OCI-LY1 (cell line): ENCODE measurements at regions not wholly inside any gene's neighbourhood (a gene's known extent, or its start where the extent isn't known, plus 50 kb on each side); places are given as distances from the start of the nearest gene placed in this dataset.
"Not testable (repeated sequence)": the region's sequence is repeated elsewhere in the genome, so short reads cannot be mapped to it uniquely, and the experiment has no call there.

Experiments used
- H2AFZ ChIP-seq: fragments of 200-600 bp; sonication (generic), shearing (Covaris generic); 2 replicates; pipeline ENCODE4 v1.6.0; 2014; ENCODE audit warnings: antibody characterized with exemption, mild to moderate bottlenecking, low read length
- H3F3A ChIP-seq: fragments of 200-600 bp; sonication (generic), shearing (Covaris generic); 2 replicates; pipeline ENCODE4 v1.6.0; 2014; ENCODE audit warnings: mild to moderate bottlenecking, antibody characterized with exemption, low read length, moderate library complexity; ENCODE audit not compliant: insufficient read depth
- H3K27ac ChIP-seq: fragments of 200-600 bp; sonication (generic); 2 replicates; pipeline ENCODE4 v1.5.1; 2014; ENCODE audit warnings: low read length, mixed run types, mild to moderate bottlenecking, low read depth; ENCODE audit not compliant: poor library complexity, severe bottlenecking
- H3K27me3 ChIP-seq: fragments of 200-600 bp; sonication (generic); 2 replicates; pipeline ENCODE4 v1.6.0; 2014; ENCODE audit warnings: antibody characterized with exemption, mild to moderate bottlenecking, low read length, moderate library complexity; ENCODE audit not compliant: insufficient read depth
- H3K36me3 ChIP-seq: fragments of 200-600 bp; sonication (generic); 2 replicates; pipeline ENCODE4 v1.6.1; 2014; ENCODE audit warnings: mild to moderate bottlenecking, antibody characterized with exemption, low read length, moderate library complexity, mixed read lengths; ENCODE audit not compliant: insufficient read depth
- H3K4me1 ChIP-seq: fragments of 200-600 bp; sonication (generic); 2 replicates; pipeline ENCODE4 v1.5.1; 2014; ENCODE audit warnings: mild to moderate bottlenecking, low read length, moderate library complexity; ENCODE audit not compliant: insufficient read depth, severe bottlenecking
- H3K4me2 ChIP-seq: fragments of 200-600 bp; sonication (generic), shearing (Covaris generic); 2 replicates; pipeline ENCODE4 v1.6.1; 2014; ENCODE audit warnings: low read length
- H3K4me3 ChIP-seq: fragments of 200-600 bp; sonication (generic); 2 replicates; pipeline ENCODE4 v1.5.1; 2014; ENCODE audit warnings: low read length, low read depth, mild to moderate bottlenecking, mixed read lengths; ENCODE audit not compliant: poor library complexity, severe bottlenecking
- H3K79me2 ChIP-seq: fragments of 200-600 bp; shearing (Covaris generic); 2 replicates; pipeline ENCODE4 v1.6.1; 2016; ENCODE audit warnings: mixed run types, low read length, mixed read lengths; ENCODE audit not compliant: insufficient read depth
- H3K9ac ChIP-seq: fragments of 200-600 bp; sonication (generic), shearing (Covaris generic); 2 replicates; pipeline ENCODE4 v1.6.1; 2014; ENCODE audit warnings: mild to moderate bottlenecking, low read length, mixed read lengths
- H3K9me2 ChIP-seq: fragments of 200-600 bp; sonication (generic), shearing (Covaris generic); 2 replicates; pipeline ENCODE4 v1.6.1; 2014; ENCODE audit warnings: low read depth, mild to moderate bottlenecking, low read length, mixed read lengths
- H3K9me3 ChIP-seq: fragments of 200-600 bp; shearing (Covaris generic); 2 replicates; pipeline ENCODE4 v1.6.1; 2014; ENCODE audit warnings: low read length, mixed read lengths
- H4K20me1 ChIP-seq: fragments of 200-600 bp; sonication (generic), shearing (Covaris generic); 2 replicates; pipeline ENCODE4 v1.6.0; 2016; ENCODE audit warnings: mild to moderate bottlenecking, low read length; ENCODE audit not compliant: insufficient read depth
- CTCF ChIP-seq: fragments of 200-600 bp; sonication (generic), shearing (Covaris generic); IDR thresholded peaks from 2 replicates; pipeline ENCODE4 v1.5.1; 2017; ENCODE audit warnings: mild to moderate bottlenecking, antibody characterized with exemption, low read length, moderate library complexity, mixed read lengths
- EZH2 ChIP-seq: fragments of 200-600 bp; sonication (generic), shearing (Covaris generic); IDR thresholded peaks from 2 replicates; pipeline ENCODE4 v1.8.0; 2017; ENCODE audit warnings: borderline replicate concordance, mixed run types, mild to moderate bottlenecking, antibody characterized with exemption, low read length, moderate library complexity, mixed read lengths

GRCh38 chr3:6421666-6422445 lies 439.1 kb upstream of the GRM7 start:
- Histone ChIP-seq H3K4me2 (no peak overlapping the region), H3K79me2 (no peaks in the 10 kb centered on the region)

GRCh38 chr3:6425289-6425820 lies 435.6 kb upstream of the GRM7 start:
- Histone ChIP-seq H3K36me3 (no peaks in the 10 kb centered on the region), H3K4me1 (no peaks in the 10 kb centered on the region), H3K9me3 (no peaks in the 10 kb centered on the region), H3K27ac (no peak overlapping the region), H2AFZ (no peak overlapping the region), H4K20me1 (no peaks in the 10 kb centered on the region), H3K27me3 (no peaks in the 10 kb centered on the region), H3K79me2 (no peaks in the 10 kb centered on the region), H3K4me2 (no peak overlapping the region), H3K4me3 (no peak overlapping the region), H3K9me2 (no peaks in the 10 kb centered on the region), H3K9ac (no peak overlapping the region), H3F3A (no peaks in the 10 kb centered on the region)
- TF ChIP-seq CTCF (no peak), EZH2 (no peak)

More at GRCh38 chr3:6421666-6422445, 439.1 kb upstream of the GRM7 start:
- Histone ChIP-seq H3K9ac (no peak overlapping the region), H3K9me2 (no peaks in the 10 kb centered on the region), H3F3A (no peaks in the 10 kb centered on the region), H3K36me3 (no peaks in the 10 kb centered on the region), H3K27me3 (no peaks in the 10 kb centered on the region), H4K20me1 (no peaks in the 10 kb centered on the region), H2AFZ (no peak overlapping the region), H3K4me3 (no peak overlapping the region), H3K9me3 (no peaks in the 10 kb centered on the region), H3K27ac (no peak overlapping the region), H3K4me1 (no peaks in the 10 kb centered on the region)
- no peak for TF ChIP-seq EZH2
- no peak for TF ChIP-seq CTCF

DNA sequence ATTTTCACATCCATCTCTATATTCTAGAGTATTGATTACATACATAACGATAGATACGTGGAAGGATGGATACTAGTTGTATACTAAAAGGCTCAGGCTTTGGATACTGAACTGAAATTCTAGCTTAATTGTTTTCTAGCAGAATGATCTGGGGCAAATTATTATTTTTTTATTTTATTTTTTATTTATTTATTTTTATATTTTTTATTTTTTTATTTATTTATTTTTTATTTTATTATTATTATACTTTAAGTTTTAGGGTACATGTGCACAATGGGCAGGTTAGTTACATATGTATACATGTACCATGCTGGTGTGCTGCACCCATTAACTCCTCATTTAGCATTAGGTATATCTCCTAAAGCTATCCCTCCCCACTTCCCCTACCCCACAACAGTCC lies 432.6 kb upstream of the GRM7 start:
- not testable (repeated sequence) for H3K9ac ChIP-seq, H3F3A ChIP-seq, H3K79me2 ChIP-seq, H3K9me2 ChIP-seq, H3K4me3 ChIP-seq, H3K9me3 ChIP-seq, H3K36me3 ChIP-seq, H2AFZ ChIP-seq, H3K27me3 ChIP-seq, H3K4me2 ChIP-seq, H3K27ac ChIP-seq, H3K4me1 ChIP-seq, H4K20me1 ChIP-seq

DNA sequence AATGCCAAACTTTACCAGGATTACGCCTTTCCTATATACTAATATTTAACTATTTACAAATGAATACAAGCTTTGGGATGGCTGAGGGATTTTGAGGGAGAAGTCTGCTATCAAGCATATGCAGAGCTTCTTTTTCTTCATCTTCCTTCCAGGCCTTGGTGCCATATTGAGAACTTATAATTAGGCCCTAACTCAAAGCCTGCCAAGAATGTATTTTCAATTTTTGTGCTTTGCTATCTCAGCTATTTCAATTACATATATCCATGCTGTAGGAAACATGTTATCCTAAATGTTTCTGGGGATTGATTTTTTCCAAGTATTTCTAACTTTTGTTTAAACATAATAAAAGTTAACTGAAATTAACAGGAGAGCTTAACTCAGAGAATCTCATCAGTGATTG lies 425.0 kb upstream of the GRM7 start:
- Histone ChIP-seq H3K9me2 (no peaks in the 10 kb centered on the region), H3K9me3 (no peaks in the 10 kb centered on the region), H3K9ac (no peak overlapping the region), H3K27ac (no peak overlapping the region), H4K20me1 (no peaks in the 10 kb centered on the region), H3K4me2 (no peak overlapping the region), H3K4me1 (no peaks in the 10 kb centered on the region), H3K79me2 (no peaks in the 10 kb centered on the region), H3K27me3 (no peaks in the 10 kb centered on the region), H3K4me3 (no peak overlapping the region), H2AFZ (no peak overlapping the region), H3F3A (no peaks in the 10 kb centered on the region), H3K36me3 (no peaks in the 10 kb centered on the region)
- TF ChIP-seq EZH2 (no peak), CTCF (no peak)
